ENCODE measurements at regions not wholly inside any gene's neighbourhood (a gene's known extent, or its start where the extent isn't known, plus 50 kb on each side); places are given as distances from the start of the nearest gene placed in this dataset.

DNA sequence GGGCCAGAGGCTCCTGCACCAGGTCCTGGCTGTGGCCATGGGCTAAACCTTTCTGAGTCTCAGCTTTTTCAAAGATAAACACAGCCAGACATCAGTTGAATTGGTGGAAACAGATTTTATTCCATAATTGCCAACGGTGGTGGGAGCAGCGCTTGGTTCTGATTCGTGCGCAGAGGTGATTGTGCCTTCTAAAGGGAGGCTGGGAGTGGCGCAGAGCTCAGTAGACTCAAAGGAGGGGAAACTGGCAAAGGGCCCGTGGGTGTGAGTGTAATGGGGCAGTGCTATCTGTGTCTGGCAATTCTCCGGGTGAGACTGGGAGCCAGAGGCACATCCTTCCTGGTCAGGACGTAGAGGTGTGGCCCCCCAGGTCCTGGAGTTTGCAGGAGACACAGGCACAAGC lies 169.4 kb upstream of the PPP1R26 start:
- H3K36me3 ChIP-seq (ENCODE audit: insufficient read depth, low read length): no peaks in the 10 kb centered on the region
- H3F3A ChIP-seq (ENCODE audit: insufficient read depth, low read length, poor library complexity, severe bottlenecking): no peaks in the 10 kb centered on the region
- TF ChIP-seq MXI1 (conservative IDR thresholded peaks at IDR 0.05; ENCODE audit: poor library complexity, severe bottlenecking) (no peak), RAD21 (conservative IDR thresholded peaks at IDR 0.05) (no peak), EZH2 (IDR thresholded peaks at IDR 0.05; ENCODE audit: borderline replicate concordance, insufficient read depth, low read length, poor library complexity, severe bottlenecking) (no peak), EP300 (conservative IDR thresholded peaks at IDR 0.05; ENCODE audit: poor library complexity, severe bottlenecking) (no peak)
- TF ChIP-seq, protein P1, sequence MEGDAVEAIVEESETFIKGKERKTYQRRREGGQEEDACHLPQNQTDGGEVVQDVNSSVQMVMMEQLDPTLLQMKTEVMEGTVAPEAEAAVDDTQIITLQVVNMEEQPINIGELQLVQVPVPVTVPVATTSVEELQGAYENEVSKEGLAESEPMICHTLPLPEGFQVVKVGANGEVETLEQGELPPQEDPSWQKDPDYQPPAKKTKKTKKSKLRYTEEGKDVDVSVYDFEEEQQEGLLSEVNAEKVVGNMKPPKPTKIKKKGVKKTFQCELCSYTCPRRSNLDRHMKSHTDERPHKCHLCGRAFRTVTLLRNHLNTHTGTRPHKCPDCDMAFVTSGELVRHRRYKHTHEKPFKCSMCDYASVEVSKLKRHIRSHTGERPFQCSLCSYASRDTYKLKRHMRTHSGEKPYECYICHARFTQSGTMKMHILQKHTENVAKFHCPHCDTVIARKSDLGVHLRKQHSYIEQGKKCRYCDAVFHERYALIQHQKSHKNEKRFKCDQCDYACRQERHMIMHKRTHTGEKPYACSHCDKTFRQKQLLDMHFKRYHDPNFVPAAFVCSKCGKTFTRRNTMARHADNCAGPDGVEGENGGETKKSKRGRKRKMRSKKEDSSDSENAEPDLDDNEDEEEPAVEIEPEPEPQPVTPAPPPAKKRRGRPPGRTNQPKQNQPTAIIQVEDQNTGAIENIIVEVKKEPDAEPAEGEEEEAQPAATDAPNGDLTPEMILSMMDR (IDR thresholded peaks at IDR 0.05; ENCODE audit: poor library complexity, severe bottlenecking): no peak
- H3K27ac ChIP-seq (ENCODE audit: low read length): no peak overlapping the region
- no peak overlapping the region for H3K4me3 ChIP-seq (ENCODE audit: low read length)
- no peak overlapping the region for H2AFZ ChIP-seq (ENCODE audit: low read depth, low read length)
- no peak overlapping the region for H3K4me2 ChIP-seq (ENCODE audit: low read length)
- H3K9me2 ChIP-seq (ENCODE audit: insufficient read depth, low read length): no peaks in the 10 kb centered on the region
- no peaks in the 10 kb centered on the region for H3K27me3 ChIP-seq (ENCODE audit: insufficient read depth, low read depth, low read length)
- no peak overlapping the region for H3K9ac ChIP-seq (ENCODE audit: low read length)
- peaks cover 10% of the 10 kb centered on the region for H3K9me3 ChIP-seq (ENCODE audit: low read length)
- no peaks in the 10 kb centered on the region for H3K79me2 ChIP-seq (replicated peaks; ENCODE audit: insufficient read depth, low read length)
- H4K20me1 ChIP-seq (ENCODE audit: insufficient read depth): no peaks in the 10 kb centered on the region

DNA sequence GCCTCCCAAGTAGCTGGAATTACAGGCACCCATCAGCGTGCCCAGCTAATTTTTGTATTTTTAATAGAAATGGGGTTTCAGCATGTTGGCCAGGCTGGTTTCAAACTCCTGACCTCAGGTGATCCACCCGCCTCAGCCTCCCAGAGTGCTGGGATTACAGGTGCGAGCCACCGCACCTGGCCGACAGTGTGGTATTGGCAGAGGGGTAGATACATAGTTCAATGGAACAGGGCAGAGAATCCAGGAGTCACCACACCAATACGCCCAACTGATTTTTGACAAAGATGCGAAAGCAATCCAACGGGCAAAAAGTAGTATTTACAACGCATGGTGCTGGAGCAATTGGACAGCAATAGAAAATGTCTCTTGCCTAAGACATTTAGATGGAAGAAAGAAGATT lies 164.0 kb upstream of the PPP1R26 start:
- Histone ChIP-seq H3K4me3 (ENCODE audit: low read length) (no peak overlapping the region), H3K4me2 (ENCODE audit: low read length) (no peak overlapping the region), H4K20me1 (ENCODE audit: insufficient read depth) (no peaks in the 10 kb centered on the region), H3K9me2 (ENCODE audit: insufficient read depth, low read length) (no peaks in the 10 kb centered on the region), H3K9ac (ENCODE audit: low read length) (no peak overlapping the region), H3K27me3 (ENCODE audit: insufficient read depth, low read depth, low read length) (no peaks in the 10 kb centered on the region), H3K36me3 (ENCODE audit: insufficient read depth, low read length) (no peaks in the 10 kb centered on the region), H3K79me2 (replicated peaks; ENCODE audit: insufficient read depth, low read length) (no peaks in the 10 kb centered on the region), H3K9me3 (ENCODE audit: low read length) (peaks cover 10% of the 10 kb centered on the region), H2AFZ (ENCODE audit: low read depth, low read length) (no peak overlapping the region), H3F3A (ENCODE audit: insufficient read depth, low read length, poor library complexity, severe bottlenecking) (no peaks in the 10 kb centered on the region), H3K27ac (ENCODE audit: low read length) (no peak overlapping the region)
- TF ChIP-seq POLR2AphosphoS5 (IDR thresholded peaks at IDR 0.05) (no peak), EP300 (conservative IDR thresholded peaks at IDR 0.05; ENCODE audit: poor library complexity, severe bottlenecking) (no peak), EZH2 (IDR thresholded peaks at IDR 0.05; ENCODE audit: borderline replicate concordance, insufficient read depth, low read length, poor library complexity, severe bottlenecking) (no peak), SMC3 (conservative IDR thresholded peaks at IDR 0.05; ENCODE audit: poor library complexity) (no peak), RAD21 (conservative IDR thresholded peaks at IDR 0.05) (no peak), TAF1 (IDR thresholded peaks at IDR 0.05; ENCODE audit: low read depth) (no peak), MXI1 (conservative IDR thresholded peaks at IDR 0.05; ENCODE audit: poor library complexity, severe bottlenecking) (no peak)
- TF ChIP-seq, protein P2, sequence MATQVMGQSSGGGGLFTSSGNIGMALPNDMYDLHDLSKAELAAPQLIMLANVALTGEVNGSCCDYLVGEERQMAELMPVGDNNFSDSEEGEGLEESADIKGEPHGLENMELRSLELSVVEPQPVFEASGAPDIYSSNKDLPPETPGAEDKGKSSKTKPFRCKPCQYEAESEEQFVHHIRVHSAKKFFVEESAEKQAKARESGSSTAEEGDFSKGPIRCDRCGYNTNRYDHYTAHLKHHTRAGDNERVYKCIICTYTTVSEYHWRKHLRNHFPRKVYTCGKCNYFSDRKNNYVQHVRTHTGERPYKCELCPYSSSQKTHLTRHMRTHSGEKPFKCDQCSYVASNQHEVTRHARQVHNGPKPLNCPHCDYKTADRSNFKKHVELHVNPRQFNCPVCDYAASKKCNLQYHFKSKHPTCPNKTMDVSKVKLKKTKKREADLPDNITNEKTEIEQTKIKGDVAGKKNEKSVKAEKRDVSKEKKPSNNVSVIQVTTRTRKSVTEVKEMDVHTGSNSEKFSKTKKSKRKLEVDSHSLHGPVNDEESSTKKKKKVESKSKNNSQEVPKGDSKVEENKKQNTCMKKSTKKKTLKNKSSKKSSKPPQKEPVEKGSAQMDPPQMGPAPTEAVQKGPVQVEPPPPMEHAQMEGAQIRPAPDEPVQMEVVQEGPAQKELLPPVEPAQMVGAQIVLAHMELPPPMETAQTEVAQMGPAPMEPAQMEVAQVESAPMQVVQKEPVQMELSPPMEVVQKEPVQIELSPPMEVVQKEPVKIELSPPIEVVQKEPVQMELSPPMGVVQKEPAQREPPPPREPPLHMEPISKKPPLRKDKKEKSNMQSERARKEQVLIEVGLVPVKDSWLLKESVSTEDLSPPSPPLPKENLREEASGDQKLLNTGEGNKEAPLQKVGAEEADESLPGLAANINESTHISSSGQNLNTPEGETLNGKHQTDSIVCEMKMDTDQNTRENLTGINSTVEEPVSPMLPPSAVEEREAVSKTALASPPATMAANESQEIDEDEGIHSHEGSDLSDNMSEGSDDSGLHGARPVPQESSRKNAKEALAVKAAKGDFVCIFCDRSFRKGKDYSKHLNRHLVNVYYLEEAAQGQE (IDR thresholded peaks at IDR 0.05; ENCODE audit: borderline replicate concordance): no peak
- TF ChIP-seq, protein P1 (IDR thresholded peaks at IDR 0.05; ENCODE audit: poor library complexity, severe bottlenecking): no peak
